Panc1 (cell line): ENCODE measurements at regions not wholly inside any gene's neighbourhood (a gene's known extent, or its start where the extent isn't known, plus 50 kb on each side); places are given as distances from the start of the nearest gene placed in this dataset.

Experiments used
- ATAC-seq: fragments of 200-7000 bp; cut with Tn5 transposase; 2 replicates; pipeline ENCODE4 v1.9.1; 2020; ENCODE audit warnings: mild to moderate bottlenecking, moderate library complexity
- BruUV-seq: library from RNA; stranded (reverse); fragments of 400-500 nt; replicated peaks from 2 replicates; lab custom pipeline; 2021; lab: Mats Ljungman, UMichigan
- CTCF ChIA-PET: fragments of 300-600 bp; sonication (Branson Sonifier 250); formaldehyde crosslinking; loops from one replicate; lab custom pipeline; 2022; ENCODE audit warnings: antibody characterized with exemption; lab: Charles Lee
- POLR2A ChIA-PET: fragments of 300-600 bp; sonication (Branson Sonifier 250); formaldehyde crosslinking; loops from one replicate; lab custom pipeline; 2022; ENCODE audit warnings: antibody characterized with exemption; lab: Charles Lee
- DNase-seq: peaks from one replicate; pipeline ENCODE4 v3.0.0-alpha.2; 2010; ENCODE audit warnings: low read depth, low spot score
- H3K27ac ChIP-seq: 2 replicates; pipeline ENCODE4 v1.5.1; 2011; ENCODE audit warnings: mild to moderate bottlenecking, low read length, inconsistent platforms
- H3K27me3 ChIP-seq: fragments of 200-500 bp; sonication (Bioruptor generic); 2 replicates; pipeline ENCODE4 v1.6.0; 2014; ENCODE audit warnings: low read length, inconsistent platforms; ENCODE audit not compliant: control insufficient read depth, insufficient read depth
- H3K36me3 ChIP-seq: fragments of 200-500 bp; sonication (Bioruptor generic); 2 replicates; pipeline ENCODE4 v1.5.1; 2014; ENCODE audit warnings: inconsistent platforms, mild to moderate bottlenecking, low read length, moderate library complexity; ENCODE audit not compliant: control insufficient read depth, insufficient read depth
- H3K4me1 ChIP-seq: 2 replicates; pipeline ENCODE4 v1.5.1; 2011; ENCODE audit warnings: inconsistent platforms, mild to moderate bottlenecking, low read length, moderate library complexity; ENCODE audit not compliant: control insufficient read depth, insufficient read depth
- H3K4me3 ChIP-seq, 2 experiments: 2 replicates each; pipeline ENCODE4 v1.5.1; 2011 to 2012; ENCODE audit warnings: low read depth in 2 of 2, low read length in 2 of 2, mild to moderate bottlenecking in 2 of 2, inconsistent platforms in 1 of 2, moderate library complexity in 1 of 2
- H3K9me3 ChIP-seq: fragments of 200-500 bp; sonication (Bioruptor generic); 2 replicates; pipeline ENCODE4 v1.5.1; 2014; ENCODE audit warnings: low read depth, mild to moderate bottlenecking, inconsistent platforms, low read length, moderate library complexity; ENCODE audit not compliant: control insufficient read depth, insufficient read depth
- POLR2AphosphoS5 ChIP-seq: IDR thresholded peaks from 2 replicates; pipeline ENCODE4 v1.6.1; 2012; ENCODE audit warnings: mild to moderate bottlenecking, low read depth, low read length, moderate library complexity
- SIN3A ChIP-seq: IDR thresholded peaks from 2 replicates; pipeline ENCODE4 v1.6.1; 2012; ENCODE audit warnings: low read depth, mild to moderate bottlenecking, low read length, moderate library complexity, borderline replicate concordance; ENCODE audit not compliant: insufficient read depth
- TCF7L2 ChIP-seq: IDR thresholded peaks from 2 replicates; pipeline ENCODE4 v1.6.1; 2011; ENCODE audit warnings: mild to moderate bottlenecking, low read depth, low read length, inconsistent platforms
- in situ Hi-C: cut with HindIII; loops from 2 replicates; pipeline ENCODE4 v1.10.0; 2016; ENCODE audit warnings: low sequenced_read_pairs, low pct_unique_long_range_greater_than_20kb
- intact Hi-C: fragments of 100-400 bp; cut with micrococcal nuclease; formaldehyde crosslinking; loops from one replicate; pipeline ENCODE4 v1.10.0; 2022; ENCODE audit not compliant: unreplicated experiment
- TF ChIP-seq, protein P1 (sequence below): fragments of 450-650 bp; IDR thresholded peaks from 2 replicates; pipeline ENCODE4 v1.5.1; 2017; ENCODE audit warnings: mild to moderate bottlenecking
- TF ChIP-seq, protein P2 (sequence below), 2 experiments: IDR thresholded peaks; 2 replicates each; pipeline ENCODE4 v1.6.1; 2011 to 2012; ENCODE audit warnings: low read depth in 2 of 2, control low read depth in 1 of 2, low read length in 1 of 2, mild to moderate bottlenecking in 1 of 2, moderate library complexity in 1 of 2; ENCODE audit not compliant: insufficient read depth in 1 of 2

DNA sequence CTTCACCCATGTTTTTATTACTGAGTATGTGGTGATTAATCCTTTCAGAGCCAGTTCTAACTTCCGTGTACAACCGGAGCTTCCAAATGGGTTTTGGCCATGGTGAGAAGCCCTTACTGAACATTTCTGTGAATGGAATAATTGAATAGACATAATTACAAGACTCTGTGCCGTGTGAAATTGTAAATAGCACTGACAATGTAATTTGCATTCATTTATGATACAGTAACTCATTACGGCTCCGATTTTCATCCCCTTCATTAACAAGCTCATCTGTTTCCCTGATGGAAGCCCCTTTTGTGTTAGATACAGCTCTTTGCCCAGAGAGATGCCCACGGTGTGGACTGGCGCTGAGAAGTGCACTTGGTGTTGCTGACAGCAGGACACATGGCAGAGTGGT is 891.0 kb downstream of the AACS start:
- Histone ChIP-seq H3K36me3 (no peaks in the 10 kb centered on the region), H3K4me1 (no peaks in the 10 kb centered on the region), H3K9me3 (no peaks in the 10 kb centered on the region), H3K4me3 (no peak overlapping the region), H3K27ac (no peak overlapping the region), H3K27me3 (no peaks in the 10 kb centered on the region)
- intact Hi-C loops (no loop called here), in situ Hi-C loops (no loop called here)
- POLR2A ChIA-PET: no interaction called here
- ATAC-seq (no peak), DNase-seq (no peak)
- CTCF ChIA-PET: no interaction called here
- TF ChIP-seq, protein P1, sequence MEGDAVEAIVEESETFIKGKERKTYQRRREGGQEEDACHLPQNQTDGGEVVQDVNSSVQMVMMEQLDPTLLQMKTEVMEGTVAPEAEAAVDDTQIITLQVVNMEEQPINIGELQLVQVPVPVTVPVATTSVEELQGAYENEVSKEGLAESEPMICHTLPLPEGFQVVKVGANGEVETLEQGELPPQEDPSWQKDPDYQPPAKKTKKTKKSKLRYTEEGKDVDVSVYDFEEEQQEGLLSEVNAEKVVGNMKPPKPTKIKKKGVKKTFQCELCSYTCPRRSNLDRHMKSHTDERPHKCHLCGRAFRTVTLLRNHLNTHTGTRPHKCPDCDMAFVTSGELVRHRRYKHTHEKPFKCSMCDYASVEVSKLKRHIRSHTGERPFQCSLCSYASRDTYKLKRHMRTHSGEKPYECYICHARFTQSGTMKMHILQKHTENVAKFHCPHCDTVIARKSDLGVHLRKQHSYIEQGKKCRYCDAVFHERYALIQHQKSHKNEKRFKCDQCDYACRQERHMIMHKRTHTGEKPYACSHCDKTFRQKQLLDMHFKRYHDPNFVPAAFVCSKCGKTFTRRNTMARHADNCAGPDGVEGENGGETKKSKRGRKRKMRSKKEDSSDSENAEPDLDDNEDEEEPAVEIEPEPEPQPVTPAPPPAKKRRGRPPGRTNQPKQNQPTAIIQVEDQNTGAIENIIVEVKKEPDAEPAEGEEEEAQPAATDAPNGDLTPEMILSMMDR: no peak
- TF ChIP-seq TCF7L2: no peak
- no peak for TF ChIP-seq SIN3A
- TF ChIP-seq POLR2AphosphoS5: no peak
- TF ChIP-seq, protein P2, sequence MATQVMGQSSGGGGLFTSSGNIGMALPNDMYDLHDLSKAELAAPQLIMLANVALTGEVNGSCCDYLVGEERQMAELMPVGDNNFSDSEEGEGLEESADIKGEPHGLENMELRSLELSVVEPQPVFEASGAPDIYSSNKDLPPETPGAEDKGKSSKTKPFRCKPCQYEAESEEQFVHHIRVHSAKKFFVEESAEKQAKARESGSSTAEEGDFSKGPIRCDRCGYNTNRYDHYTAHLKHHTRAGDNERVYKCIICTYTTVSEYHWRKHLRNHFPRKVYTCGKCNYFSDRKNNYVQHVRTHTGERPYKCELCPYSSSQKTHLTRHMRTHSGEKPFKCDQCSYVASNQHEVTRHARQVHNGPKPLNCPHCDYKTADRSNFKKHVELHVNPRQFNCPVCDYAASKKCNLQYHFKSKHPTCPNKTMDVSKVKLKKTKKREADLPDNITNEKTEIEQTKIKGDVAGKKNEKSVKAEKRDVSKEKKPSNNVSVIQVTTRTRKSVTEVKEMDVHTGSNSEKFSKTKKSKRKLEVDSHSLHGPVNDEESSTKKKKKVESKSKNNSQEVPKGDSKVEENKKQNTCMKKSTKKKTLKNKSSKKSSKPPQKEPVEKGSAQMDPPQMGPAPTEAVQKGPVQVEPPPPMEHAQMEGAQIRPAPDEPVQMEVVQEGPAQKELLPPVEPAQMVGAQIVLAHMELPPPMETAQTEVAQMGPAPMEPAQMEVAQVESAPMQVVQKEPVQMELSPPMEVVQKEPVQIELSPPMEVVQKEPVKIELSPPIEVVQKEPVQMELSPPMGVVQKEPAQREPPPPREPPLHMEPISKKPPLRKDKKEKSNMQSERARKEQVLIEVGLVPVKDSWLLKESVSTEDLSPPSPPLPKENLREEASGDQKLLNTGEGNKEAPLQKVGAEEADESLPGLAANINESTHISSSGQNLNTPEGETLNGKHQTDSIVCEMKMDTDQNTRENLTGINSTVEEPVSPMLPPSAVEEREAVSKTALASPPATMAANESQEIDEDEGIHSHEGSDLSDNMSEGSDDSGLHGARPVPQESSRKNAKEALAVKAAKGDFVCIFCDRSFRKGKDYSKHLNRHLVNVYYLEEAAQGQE (IDR thresholded peaks at IDR 0.05; ENCODE audit: insufficient read depth in 1 of 2, low read depth in 2 of 2, low read length in 1 of 2): no peak
- no TSS peak for BruUV-seq

DNA sequence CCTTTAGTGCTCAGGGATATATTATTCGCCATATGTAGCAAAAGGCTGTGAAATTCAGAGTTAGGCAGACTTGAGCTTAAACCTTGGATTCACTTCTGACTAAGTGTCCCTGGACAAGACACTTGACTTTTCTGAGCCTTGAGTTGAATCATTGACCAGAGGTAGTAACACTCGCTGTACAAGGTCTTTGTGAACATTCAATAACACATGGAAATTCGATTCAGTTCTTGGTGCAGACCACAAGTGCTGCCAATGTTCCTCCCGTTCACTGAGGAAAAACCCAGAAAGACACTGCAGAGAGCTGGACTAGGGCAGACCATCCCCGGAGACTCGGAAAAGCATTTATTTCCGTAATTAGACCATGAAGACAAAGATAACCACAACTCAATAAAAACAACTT is 901.4 kb downstream of the AACS start:
- H3K36me3 ChIP-seq: no peaks in the 10 kb centered on the region
- H3K27me3 ChIP-seq: no peaks in the 10 kb centered on the region
- CTCF ChIA-PET: no interaction called here
- BruUV-seq: no TSS peak
- POLR2A ChIA-PET: no interaction called here
- no peaks in the 10 kb centered on the region for H3K9me3 ChIP-seq
- DNase-seq (no peak), ATAC-seq (no peak)
- no peak overlapping the region for H3K27ac ChIP-seq
- in situ Hi-C loops: no loop called here
- no peaks in the 10 kb centered on the region for H3K4me1 ChIP-seq
- intact Hi-C loops: no loop called here
- no peak overlapping the region for H3K4me3 ChIP-seq
- no peak for TF ChIP-seq POLR2AphosphoS5

DNA sequence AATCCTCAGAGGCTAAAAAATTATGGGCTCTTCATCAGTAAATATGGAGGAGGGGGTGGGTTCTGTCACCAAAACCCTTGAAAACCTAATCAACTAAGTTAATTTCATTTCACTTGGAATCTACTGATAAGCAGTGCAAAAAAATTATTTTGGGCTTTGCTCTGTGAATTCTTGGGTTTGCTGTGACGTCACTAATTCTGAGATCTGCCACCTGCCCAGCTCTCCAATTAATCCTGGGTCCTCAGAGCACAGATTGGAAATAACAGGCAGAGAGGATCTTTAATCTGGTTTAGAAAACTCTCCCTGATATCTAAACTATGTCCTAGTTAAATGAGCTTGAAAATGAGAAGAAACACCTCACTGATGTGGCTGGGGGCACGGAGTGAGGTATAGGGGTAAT is 903.2 kb downstream of the AACS start:
- Histone ChIP-seq H3K4me3 (no peak overlapping the region), H3K9me3 (no peaks in the 10 kb centered on the region), H3K27me3 (no peaks in the 10 kb centered on the region), H3K4me1 (no peaks in the 10 kb centered on the region), H3K27ac (no peak overlapping the region), H3K36me3 (no peaks in the 10 kb centered on the region)
- in situ Hi-C loops (no loop called here), intact Hi-C loops (no loop called here)
- TF ChIP-seq POLR2AphosphoS5 (no peak), TCF7L2 (no peak), SIN3A (no peak)
- TF ChIP-seq, protein P1: no peak
- TF ChIP-seq, protein P2 (IDR thresholded peaks at IDR 0.05; ENCODE audit: insufficient read depth in 1 of 2, low read depth in 2 of 2, low read length in 1 of 2): no peak
- ChIA-PET POLR2A (no interaction called here), CTCF (no interaction called here)
- BruUV-seq: no TSS peak
- ATAC-seq (no peak), DNase-seq (no peak)
